Tibial nerve (tissue), 4 donors: ENCODE measurements at regions not wholly inside any gene's neighbourhood (a gene's known extent, or its start where the extent isn't known, plus 50 kb on each side); places are given as distances from the start of the nearest gene placed in this dataset.

ENCODE experiments used
- DNase-seq, 2 donors: peaks; one replicate each; pipeline ENCODE4 v3.0.0-alpha.2; 2019; ENCODE audit warnings: low spot score in 2 of 2
- H3K27ac ChIP-seq, 4 donors: fragments of 200-600 bp; sonication (generic) in 3 of 4; one replicate each; pipeline ENCODE4 v1.5.1; 2017 to 2019; ENCODE audit warnings: mild to moderate bottlenecking in 1 of 4
- H3K27me3 ChIP-seq, 2 donors: fragments of 200-600 bp; sonication (generic) in 1 of 2; one replicate each; pipeline versions ENCODE4 v1.5.1 to v1.6.0; 2017 to 2019
- H3K36me3 ChIP-seq, 3 donors: fragments of 200-600 bp; sonication (generic); one replicate each; pipeline ENCODE4 v1.5.1; 2018 to 2019
- H3K4me1 ChIP-seq, 4 donors: fragments of 200-600 bp; sonication (generic) in 3 of 4; one replicate each; pipeline ENCODE4 v1.5.1; 2017 to 2019
- H3K4me3 ChIP-seq, 4 donors: fragments of 200-600 bp; sonication (generic) in 3 of 4; one replicate each; pipeline ENCODE4 v1.5.1; 2017 to 2019; ENCODE audit warnings: mild to moderate bottlenecking in 1 of 4, moderate library complexity in 1 of 4
- H3K9me3 ChIP-seq, 4 donors: fragments of 200-600 bp; sonication (generic) in 3 of 4; one replicate each; pipeline ENCODE4 v1.5.1; 2017 to 2019
- EP300 ChIP-seq, 2 donors: sonication (generic); formaldehyde crosslinking; IDR thresholded peaks; one replicate each; pipeline ENCODE4 v1.6.1; 2017; ENCODE audit warnings: antibody characterized with exemption in 2 of 2, mild to moderate bottlenecking in 1 of 2
- POLR2A ChIP-seq, 2 donors: fragments of 450-650 bp; IDR thresholded peaks; one replicate each; pipeline ENCODE4 v1.6.1; 2017; ENCODE audit warnings: antibody characterized with exemption in 2 of 2, mild to moderate bottlenecking in 2 of 2, moderate library complexity in 2 of 2
- WGBS, 2 donors: methylation state at CpG; one replicate each; pipeline ENCODE4 v1.1.5; 2018; 5-methylcytosine and 5-hydroxymethylcytosine counted together
- TF ChIP-seq, protein P1 (sequence below), 5 experiments: fragments of 200-600 bp in 3 of 5; fragments of 450-650 bp in 2 of 5; sonication (generic) in 3 of 5; IDR thresholded peaks; one replicate each; pipeline ENCODE4 v1.5.1; 2016 to 2019; ENCODE audit warnings: antibody characterized with exemption in 5 of 5, mild to moderate bottlenecking in 3 of 5, moderate library complexity in 2 of 5

DNA sequence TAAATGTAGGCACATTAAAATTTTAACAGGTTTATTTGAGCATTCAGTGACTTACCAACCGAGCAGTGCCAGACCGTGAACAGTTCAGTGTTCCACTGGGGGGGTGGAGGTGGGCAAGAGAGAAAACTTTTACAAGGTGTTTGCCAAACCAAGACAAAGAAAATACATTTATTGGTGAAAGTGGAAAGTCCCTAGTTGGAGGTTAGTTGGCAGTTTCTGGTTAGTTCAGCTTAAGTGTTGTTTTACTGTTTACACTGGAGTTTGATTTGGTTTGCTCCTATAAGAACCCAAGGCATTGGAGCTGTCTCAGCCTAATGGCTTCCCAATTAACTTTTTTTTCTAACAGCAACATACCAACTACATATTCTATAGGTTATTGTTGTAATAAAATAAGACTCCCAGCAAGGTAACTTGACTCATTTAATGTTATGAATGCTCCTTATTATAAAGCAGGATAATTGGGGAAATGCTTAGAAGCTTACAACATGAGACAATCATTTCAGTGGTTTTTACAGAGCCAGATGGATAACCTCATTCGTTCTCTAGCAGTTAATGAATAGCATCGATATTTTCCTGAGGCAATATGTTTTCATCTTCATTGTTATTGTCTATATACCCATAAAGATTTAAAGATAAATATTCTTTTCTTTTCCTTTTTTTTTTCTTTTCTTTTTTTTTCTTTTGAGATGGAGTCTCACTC is 115.8 kb downstream of the ETNK1 start:
- H3K9me3 ChIP-seq, result no peaks in the 10 kb centered on the region
- no peaks in the 10 kb centered on the region for H3K27me3 ChIP-seq
- DNase-seq, result no peak
- TF ChIP-seq EP300 (IDR thresholded peaks at IDR 0.05), result no peak
- TF ChIP-seq, protein P1, sequence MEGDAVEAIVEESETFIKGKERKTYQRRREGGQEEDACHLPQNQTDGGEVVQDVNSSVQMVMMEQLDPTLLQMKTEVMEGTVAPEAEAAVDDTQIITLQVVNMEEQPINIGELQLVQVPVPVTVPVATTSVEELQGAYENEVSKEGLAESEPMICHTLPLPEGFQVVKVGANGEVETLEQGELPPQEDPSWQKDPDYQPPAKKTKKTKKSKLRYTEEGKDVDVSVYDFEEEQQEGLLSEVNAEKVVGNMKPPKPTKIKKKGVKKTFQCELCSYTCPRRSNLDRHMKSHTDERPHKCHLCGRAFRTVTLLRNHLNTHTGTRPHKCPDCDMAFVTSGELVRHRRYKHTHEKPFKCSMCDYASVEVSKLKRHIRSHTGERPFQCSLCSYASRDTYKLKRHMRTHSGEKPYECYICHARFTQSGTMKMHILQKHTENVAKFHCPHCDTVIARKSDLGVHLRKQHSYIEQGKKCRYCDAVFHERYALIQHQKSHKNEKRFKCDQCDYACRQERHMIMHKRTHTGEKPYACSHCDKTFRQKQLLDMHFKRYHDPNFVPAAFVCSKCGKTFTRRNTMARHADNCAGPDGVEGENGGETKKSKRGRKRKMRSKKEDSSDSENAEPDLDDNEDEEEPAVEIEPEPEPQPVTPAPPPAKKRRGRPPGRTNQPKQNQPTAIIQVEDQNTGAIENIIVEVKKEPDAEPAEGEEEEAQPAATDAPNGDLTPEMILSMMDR (IDR thresholded peaks at IDR 0.05), result no peak
- TF ChIP-seq POLR2A (IDR thresholded peaks at IDR 0.05), result no peak
- H3K4me1 ChIP-seq, result peaks cover 0 to 4% (median 0%) of the 10 kb centered on the region in 4 donors
- H3K27ac ChIP-seq, result no peak overlapping the region
- H3K36me3 ChIP-seq, result no peaks in the 10 kb centered on the region
- 71 to 72% methylated on average over 4 of the region's 4 CpGs for WGBS, 2 donors
- no peak overlapping the region for H3K4me3 ChIP-seq

DNA sequence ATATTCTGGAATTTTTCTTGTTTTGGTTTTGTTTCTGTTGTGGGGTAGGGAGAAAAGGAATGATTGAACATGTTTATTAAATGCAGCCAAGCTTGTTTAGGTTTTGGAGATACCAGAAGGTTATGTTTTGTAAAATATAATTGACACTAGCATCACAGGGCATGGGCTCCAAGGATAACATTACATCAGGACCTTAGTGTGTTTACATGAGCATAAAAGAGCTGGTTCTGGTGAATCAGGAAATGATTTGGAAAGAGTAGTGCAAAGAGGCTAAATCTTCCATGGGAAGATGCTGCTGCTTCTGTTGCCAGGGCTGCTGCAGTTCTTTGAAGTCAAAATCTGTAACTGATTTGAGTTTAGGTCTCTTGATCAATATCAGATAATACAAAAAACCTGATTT is 118.7 kb downstream of the ETNK1 start:
- H3K27me3 ChIP-seq, result no peaks in the 10 kb centered on the region

DNA sequence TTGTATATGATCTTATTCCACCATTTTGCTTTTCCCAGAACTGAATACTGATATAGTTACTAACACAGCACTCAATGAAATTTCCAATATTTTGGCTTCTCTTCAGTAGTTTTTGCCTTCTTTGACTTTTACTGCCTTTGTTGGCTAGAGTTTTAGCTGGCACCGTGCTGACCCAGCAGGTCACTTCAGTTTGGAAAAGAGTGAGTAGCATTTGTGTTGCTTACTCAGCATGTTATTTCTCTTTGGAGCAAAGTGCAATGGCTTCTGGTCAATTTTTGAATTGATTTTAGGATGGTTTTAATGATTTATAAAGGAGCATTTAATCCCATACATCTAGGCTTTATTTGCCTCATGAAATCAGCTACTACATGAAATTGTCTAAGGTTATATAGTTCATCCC is 119.2 kb downstream of the ETNK1 start:
- no peak for DNase-seq
- Histone ChIP-seq H3K27me3 (no peaks in the 10 kb centered on the region), H3K36me3 (no peaks in the 10 kb centered on the region), H3K27ac (no peak overlapping the region), H3K4me3 (no peak overlapping the region), H3K4me1 (peaks cover 0 to 4% (median 0%) of the 10 kb centered on the region in 4 donors), H3K9me3 (no peaks in the 10 kb centered on the region)
- no peak for TF ChIP-seq EP300 (IDR thresholded peaks at IDR 0.05)
- 35 to 46% methylated on average over 1 of the region's 1 CpG for WGBS, 2 donors

More for the DNA sequence above, 118.7 kb downstream of the ETNK1 start:
- Histone ChIP-seq H3K36me3 (no peaks in the 10 kb centered on the region), H3K27ac (no peak overlapping the region), H3K9me3 (no peaks in the 10 kb centered on the region), H3K4me3 (no peak overlapping the region), H3K4me1 (peaks cover 0 to 4% (median 0%) of the 10 kb centered on the region in 4 donors)
- TF ChIP-seq EP300 (IDR thresholded peaks at IDR 0.05) (no peak), POLR2A (IDR thresholded peaks at IDR 0.05) (no peak)
- TF ChIP-seq, protein P1 (IDR thresholded peaks at IDR 0.05), result no peak
- no peak for DNase-seq

DNA sequence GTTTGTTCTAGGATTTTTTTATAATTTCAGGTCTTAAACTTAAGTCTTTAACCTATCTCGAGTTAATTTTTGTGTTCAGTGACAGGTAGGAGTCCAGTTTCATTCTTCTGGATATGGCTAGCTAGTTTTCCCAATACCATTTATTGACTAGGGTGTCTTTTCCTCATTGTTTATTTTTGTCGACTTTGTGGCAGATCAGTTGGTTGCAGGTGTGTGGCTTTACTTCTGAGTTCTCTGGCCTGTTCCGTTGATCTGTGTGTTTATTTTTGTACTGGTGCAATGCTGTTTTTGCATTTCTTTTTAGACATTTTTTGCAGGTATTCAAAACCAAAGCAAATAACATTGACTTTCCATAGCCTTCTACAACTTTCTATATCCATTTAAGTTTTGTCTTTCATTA is 121.7 kb downstream of the ETNK1 start:
- Histone ChIP-seq H3K9me3 (no peaks in the 10 kb centered on the region), H3K27ac (no peak overlapping the region), H3K36me3 (no peaks in the 10 kb centered on the region), H3K27me3 (no peaks in the 10 kb centered on the region), H3K4me1 (peaks cover 0 to 4% (median 0%) of the 10 kb centered on the region in 4 donors), H3K4me3 (no peak overlapping the region)
- TF ChIP-seq POLR2A (IDR thresholded peaks at IDR 0.05) (no peak), EP300 (IDR thresholded peaks at IDR 0.05) (no peak)
- TF ChIP-seq, protein P1 (IDR thresholded peaks at IDR 0.05), result no peak
- WGBS, 2 donors, result 78 to 87% methylated on average over 3 of the region's 3 CpGs
- no peak for DNase-seq

DNA sequence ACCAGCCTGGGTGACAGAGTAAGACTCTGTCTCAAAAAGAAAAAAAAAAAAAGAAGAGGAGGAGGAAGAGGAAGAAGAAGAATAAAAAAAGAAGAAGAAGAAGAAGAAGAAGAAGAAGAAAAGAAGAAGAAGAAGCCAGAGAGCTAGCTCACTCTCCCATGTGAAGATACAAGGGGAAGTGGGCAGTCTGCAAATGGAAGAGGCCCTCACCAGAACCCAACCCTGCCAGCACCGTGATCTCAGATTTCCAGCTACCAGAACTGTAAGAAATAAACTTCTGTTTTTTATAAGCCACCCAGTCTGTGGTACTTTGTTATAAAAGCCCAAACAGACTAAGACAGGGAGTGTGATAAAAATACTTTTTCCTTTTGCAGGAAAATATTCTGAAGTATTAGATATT is 130.7 kb downstream of the ETNK1 start:
- DNase-seq, result no peak
- TF ChIP-seq, protein P1 (IDR thresholded peaks at IDR 0.05), result no peak
- TF ChIP-seq POLR2A (IDR thresholded peaks at IDR 0.05) (no peak), EP300 (IDR thresholded peaks at IDR 0.05) (no peak)
- Histone ChIP-seq H3K36me3 (no peaks in the 10 kb centered on the region), H3K4me1 (no peaks in the 10 kb centered on the region), H3K27ac (no peak overlapping the region), H3K9me3 (peaks cover 0 to 3% (median 0%) of the 10 kb centered on the region in 4 donors), H3K4me3 (no peak overlapping the region), H3K27me3 (no peaks in the 10 kb centered on the region)
- WGBS, 2 donors, result 65 to 67% methylated on average over 1 of the region's 1 CpG
